SH-SY5Y (cell line): ENCODE measurements at regions not wholly inside any gene's neighbourhood (a gene's known extent, or its start where the extent isn't known, plus 50 kb on each side); places are given as distances from the start of the nearest gene placed in this dataset.

Experiments used
- GATA2 ChIP-seq: IDR thresholded peaks from 2 replicates; pipeline ENCODE4 v1.6.1; 2011; ENCODE audit warnings: mild to moderate bottlenecking, low read depth, low read length
- GATA3 ChIP-seq: IDR thresholded peaks from 2 replicates; pipeline ENCODE4 v1.6.1; 2011; ENCODE audit warnings: low read depth, mild to moderate bottlenecking, low read length, moderate library complexity

DNA sequence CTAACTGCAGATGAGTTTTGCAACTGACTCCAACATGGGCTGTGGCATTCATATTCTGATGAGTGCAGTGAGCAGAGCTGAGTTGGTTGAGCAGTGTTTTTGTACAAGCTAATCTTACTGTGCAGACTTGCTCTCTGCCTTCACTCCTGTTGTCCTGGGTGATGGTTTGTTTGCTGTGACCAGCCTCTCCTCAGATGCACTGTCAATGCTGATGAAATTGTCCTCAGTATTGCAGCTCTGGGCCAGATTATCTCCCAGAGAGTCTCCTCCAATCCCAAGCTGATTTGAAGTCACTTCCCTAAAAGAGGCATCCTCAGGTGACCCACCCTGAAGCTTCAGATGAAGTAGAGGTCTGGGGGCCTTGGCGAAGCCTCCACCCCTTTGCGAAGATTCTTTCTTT is 581.8 kb downstream of the ACTL7B start:
- no peak for TF ChIP-seq GATA3
- no peak for TF ChIP-seq GATA2

DNA sequence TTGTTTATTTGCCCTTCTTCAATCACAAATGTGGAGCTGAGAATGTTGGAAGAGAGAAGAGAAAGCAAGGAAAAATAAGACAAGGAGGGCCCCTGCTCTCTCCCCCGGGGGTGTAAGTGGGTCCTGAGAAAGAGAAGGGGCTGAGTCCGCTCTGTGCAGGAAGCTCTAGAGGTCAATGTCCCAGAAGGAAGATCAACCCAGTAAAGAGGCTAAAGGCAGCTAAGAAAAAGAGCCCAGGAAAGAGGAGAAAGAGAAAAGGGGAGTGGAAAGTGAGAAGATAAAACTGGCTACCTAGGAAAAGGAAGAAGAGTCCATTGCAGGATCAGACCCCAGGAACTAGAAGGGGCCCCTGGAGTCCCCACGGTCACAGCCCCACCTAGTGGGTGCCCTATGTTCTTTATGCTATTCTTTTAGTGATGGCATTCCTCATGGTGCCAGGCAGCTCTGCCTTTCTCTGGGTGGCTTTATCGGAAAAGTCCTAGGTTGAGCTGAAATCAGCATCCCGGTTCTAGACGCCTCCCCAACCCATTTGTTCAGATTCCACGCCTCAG is 583.4 kb downstream of the ACTL7B start:
- no peak for TF ChIP-seq GATA3
- TF ChIP-seq GATA2: no peak

DNA sequence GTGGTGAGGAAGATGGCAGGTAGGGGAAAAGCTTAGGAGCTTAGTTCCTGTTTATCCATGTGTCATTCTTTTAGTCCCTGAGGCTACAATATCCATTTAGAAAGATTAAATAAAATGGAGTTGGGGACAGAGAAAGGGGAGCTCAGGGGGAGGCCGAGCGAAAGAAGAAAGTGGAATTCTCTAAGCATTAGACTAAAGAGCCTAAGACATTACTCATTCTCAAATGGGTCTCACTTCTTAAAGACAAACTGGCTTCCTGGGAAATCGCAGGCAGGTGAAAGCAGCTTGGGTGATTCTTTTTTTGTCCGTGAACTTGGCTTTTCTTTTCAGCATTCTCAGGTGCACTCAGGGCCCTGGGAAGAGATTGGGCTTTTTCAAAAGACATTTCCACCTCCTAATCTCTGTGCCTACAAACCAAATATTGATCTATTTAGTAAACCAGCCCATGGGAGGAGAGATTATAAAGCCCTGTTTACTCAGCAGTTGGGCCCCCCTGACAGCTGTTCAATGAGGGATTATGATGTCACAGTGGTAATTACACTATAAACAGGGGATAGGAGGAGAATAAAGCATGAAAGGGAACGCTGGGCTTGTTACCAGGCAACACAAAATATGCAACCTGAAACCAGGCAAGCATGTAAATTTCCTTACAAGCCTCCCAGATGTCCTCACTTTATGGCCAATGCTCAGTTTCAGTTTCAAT is 584.0 kb downstream of the ACTL7B start:
- TF ChIP-seq GATA2 (no peak), GATA3 (no peak)

DNA sequence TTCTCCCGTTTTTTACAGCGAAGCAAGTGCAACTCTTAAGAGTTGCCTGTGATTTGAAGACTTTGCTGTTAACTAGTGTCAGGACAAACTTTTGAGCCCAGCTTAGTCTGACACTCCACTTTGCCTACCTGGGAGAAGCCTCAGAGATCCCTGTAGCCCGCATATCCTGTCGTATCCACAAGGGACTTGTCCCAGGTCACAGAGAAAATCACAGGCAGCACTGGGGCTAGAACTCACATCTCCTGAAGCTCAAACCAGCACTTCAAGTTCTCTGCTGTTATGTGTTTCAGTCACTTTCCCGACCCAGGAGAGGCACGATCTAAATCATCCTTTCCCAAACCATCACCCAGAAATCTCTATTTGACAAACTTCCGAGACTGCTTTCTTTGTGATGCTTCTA is 584.5 kb downstream of the ACTL7B start:
- TF ChIP-seq GATA3 (no peak), GATA2 (no peak)

DNA sequence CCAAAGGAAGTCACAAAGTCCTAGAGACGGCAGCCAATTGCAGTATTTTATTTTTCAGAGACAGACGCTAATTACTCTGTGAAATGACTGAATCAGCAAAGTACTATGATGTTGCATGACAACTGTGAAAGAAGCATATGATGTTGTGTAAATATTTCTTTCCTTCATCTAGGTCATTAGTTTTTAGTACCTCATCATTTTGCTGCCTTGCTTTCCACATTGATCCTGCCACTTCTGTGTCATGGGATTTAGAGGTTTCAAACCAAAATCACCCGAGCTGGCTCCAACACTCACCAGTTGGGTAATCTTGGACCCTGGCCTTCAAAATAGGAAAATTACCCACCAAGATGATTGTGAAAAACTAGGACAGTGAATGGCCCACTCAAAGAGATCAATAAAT is 585.2 kb downstream of the ACTL7B start:
- TF ChIP-seq GATA3 (no peak), GATA2 (no peak)

DNA sequence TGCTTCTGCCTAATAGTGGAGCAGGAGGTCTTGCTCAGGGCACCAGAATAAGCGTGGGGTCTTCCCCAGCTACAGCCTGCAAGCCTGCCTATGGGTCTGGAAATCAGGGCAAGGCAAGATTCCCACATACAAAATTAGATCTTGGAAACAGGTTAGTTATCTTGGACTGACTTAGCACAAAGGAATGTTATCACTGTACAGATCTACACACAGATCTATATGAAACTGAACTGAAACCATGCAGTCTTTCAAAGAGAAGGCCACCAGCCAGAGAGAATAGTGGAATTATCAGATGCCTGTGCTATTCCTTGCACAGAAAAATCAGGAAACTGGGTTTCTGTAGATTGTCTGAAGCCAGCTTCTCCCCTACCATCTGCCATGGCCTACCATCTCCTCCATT is 585.7 kb downstream of the ACTL7B start:
- no peak for TF ChIP-seq GATA2
- no peak for TF ChIP-seq GATA3

DNA sequence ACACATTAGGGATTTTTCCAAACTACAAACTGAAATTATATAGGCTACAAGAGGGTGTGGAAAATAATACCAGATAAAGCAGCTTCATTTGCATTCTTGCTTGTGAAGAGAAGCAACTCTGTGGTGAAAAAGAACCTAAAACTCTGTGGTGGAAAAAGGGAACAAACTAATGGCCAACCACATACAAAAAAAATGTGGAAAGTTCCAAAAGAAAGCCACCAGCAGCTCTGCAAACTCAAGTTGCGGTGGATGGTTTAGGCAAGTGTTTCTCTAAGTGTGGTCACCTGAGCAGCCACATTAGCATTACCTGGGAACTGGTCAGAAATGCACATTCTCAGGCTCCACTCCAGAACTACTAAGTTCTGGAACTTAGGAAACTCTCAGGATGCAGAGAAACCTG is 586.4 kb downstream of the ACTL7B start:
- TF ChIP-seq GATA3 (no peak), GATA2 (no peak)

DNA sequence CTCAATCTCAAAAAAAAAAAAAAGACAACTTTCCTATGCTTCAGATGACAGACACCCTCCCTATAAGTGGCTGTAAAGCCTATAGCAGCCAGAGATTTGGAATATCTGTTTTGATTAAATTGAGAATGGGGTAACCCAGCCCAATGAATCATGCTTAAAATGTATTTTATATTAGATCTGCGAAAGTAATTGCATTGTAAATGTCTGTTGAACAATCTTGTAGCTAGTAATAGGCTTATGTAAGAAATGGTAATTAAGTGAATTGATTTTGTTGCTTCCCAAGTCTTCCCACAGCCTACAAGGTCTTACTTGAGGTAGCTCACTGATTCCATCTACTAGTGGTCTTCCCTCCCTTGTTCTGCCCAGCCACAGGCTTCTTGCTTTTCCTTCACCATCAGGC is 590.7 kb downstream of the ACTL7B start:
- no peak for TF ChIP-seq GATA3
- no peak for TF ChIP-seq GATA2

DNA sequence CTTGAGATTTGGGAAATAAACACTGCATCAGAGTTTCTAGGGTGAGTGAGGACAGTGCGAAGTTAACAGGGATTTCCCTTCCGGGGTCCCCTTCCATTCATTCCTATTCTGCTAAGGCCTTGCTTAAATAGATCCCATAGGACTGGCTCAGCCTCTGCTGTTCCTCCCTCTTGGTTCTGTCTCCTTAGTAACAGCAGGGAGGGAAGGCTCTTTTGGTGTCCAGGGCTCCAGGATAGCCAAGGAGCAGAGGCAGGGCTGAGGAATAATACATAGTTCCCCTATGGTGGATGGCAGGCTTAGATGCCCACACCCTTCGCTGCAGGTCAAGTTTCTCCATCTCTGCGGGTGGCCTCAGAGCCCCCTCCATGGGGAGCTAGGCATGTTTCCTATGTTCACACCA is 591.7 kb downstream of the ACTL7B start:
- no peak for TF ChIP-seq GATA2
- TF ChIP-seq GATA3: no peak

DNA sequence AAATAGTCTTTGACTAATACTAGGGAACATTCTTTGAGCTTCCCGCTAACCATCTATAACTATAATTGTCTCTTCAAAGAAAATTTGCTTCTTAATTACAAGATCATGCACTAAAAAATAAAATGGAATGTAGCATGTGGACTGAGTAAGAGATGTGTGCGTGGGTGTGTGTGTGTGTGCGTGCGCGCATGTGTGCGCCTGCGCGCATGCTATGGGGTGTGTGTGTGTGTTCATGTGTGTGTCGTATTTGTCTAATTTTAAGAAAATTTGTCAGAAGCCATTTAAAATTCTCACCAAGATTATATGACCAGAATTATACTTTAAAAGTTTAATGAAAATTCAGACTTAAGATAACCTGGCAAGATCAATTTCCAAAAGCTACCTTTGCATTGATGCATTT is 593.0 kb downstream of the ACTL7B start:
- TF ChIP-seq GATA3: no peak
- TF ChIP-seq GATA2: no peak

DNA sequence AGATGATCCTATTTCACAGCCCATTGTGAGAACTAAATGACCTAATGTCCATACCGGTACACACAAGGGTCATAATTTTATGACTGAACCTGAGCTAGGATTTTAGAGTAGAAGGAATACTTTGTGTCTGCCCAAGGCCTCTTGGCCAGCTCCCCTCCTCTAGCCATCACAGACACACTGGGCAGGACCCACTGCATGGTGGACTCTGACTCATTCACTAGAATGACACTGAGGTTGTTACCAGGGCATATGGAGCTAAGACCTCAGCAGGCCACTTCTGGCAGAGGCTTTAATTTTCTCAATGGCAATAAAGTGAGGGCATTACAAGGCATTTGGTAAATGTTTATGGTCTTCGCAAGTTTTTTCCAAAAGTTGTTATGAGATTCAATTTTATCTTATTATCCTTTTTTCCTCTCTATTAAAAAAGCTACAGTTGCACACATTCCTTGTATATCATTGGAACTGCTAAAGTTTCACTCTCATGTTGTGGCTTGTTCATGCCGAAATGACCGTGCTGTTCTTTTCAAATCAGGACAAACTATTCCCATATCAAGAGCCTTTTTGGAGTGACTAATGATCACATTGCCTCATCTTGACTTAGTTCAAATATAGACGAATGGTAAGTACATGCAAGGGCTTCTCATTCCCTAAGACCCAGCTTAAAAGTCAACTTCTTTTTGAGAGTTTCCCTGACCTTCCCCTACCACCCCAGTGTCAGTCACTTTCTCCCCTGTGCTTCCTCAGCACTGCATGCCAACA is 595.7 kb downstream of the ACTL7B start:
- TF ChIP-seq GATA2 (no peak), GATA3 (no peak)

DNA sequence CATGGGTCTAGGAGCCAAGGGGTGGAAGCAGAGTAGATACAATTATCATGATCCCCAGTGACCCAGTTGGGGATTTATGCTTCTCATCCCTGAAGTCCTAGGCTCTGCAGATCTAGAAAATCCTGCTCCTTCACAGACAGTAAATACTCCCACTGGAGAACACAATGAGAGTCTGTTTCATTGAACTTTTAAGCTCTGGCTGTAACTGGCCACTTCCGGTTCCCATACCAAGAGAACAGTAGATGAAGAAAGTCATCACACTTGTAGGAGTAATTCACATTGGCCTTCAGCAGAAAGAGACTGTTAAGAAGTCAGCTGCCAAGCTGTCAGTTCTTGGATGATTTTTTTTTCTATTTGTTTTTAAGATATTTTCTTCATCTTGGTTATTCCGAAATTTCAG is 597.1 kb downstream of the ACTL7B start:
- TF ChIP-seq GATA2 (no peak), GATA3 (no peak)

DNA sequence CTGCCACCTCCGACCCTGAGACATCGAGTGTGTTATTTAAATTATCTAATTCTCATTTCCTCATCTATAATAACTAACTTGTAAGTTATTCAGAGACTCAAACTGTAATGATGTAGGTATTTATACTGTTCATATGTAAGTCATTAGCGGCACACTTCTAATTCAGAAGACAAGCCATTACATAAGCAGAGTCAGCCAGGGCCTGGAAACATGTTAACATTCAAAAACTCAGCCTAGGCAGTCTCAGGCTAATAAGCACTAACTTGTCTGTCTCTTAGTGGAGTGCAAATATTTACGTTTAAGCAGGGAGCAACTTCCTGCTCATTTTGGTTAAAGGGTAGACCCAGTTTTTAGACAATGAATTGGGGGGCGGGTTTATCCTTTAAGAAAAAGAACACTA is 598.4 kb downstream of the ACTL7B start:
- TF ChIP-seq GATA2 (no peak), GATA3 (no peak)

DNA sequence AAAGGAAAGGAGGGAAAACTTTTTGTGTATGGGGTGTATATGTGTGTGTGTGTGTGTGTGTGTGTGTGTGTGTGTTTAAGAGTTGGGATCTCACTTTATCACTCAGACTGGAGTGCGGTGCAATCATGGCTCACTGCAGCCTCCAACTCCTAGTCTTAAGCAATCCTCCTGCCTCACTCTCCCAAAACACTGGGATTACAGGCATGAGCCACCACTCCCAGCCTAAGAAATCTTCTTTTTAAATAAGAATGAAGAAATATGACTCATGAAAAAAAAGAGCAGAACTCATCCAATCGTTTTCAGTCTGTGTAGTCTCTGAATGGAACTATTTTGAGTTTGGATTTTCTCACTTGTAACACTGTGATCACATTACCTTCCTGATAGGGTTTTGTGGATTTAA is 601.5 kb downstream of the ACTL7B start:
- TF ChIP-seq GATA3 (no peak), GATA2 (no peak)

DNA sequence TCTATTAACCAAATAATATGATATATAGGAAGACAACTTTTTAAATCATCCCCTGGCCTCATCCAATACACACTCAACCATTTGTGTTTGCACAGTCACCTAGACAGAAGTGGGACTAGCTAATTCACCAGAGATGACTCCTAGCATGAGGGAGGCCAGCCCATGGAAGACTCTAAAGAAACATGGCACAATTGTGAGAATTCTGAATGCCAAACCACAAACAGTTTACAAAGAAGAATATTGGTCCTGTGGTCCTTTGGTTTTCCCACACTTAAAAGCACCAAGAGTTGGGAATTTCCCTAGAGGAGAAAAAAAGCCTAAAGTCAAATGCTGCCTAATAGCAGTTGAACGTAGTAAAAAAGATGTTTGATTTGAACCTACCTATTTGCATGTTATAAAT is 609.9 kb downstream of the ACTL7B start:
- TF ChIP-seq GATA3 (no peak), GATA2 (no peak)
